ENCODE measurements at regions not wholly inside any gene's neighbourhood (a gene's known extent, or its start where the extent isn't known, plus 50 kb on each side); places are given as distances from the start of the nearest gene placed in this dataset.
A peak's percentile ranks its signal among the peaks of the same experiment; 100 is the strongest.

DNA sequence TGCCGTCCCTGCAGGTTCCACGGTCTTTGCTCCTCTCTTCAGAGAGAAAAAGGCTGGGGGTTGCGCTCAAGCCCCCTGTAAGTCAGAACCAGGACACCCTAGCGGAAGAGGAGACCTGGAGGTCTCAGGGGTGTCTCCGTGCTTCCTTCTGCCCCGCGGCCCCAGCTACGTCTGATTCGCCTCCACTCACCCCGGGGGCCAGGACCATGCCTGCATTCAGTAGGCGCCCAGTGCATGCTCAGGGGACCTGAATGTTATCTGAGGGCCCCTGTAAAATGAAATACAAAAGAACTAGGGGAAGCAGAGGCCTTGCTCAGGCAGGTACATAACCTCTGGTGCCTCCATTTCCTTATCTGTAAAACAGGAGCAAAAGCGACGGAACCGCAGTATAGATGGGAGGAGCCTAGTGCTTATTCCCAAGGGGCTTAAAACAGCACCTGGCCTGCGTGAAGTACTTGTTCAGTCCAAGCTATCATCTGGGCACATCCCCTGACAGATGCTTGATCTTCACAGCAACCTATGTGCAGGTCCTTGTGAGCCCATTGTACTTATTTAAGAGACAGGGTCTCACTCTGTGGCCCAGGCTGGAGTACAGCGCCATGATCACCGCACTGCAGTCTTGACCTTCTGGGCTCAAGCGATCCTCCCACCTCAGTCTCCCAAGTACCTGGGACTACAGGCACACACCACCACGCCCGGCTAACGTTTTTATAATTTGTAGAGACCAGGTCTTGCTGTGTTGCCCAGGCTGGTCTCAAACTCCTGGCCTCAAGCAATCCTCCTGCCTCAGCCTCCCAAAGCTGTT is 110.3 kb upstream of the NCOR2 start:
- Histone ChIP-seq H3K9me3 (replicated peaks) (no peaks in the 10 kb centered on the region), H3K27me3 (ENCODE audit: low read depth) (no peaks in the 10 kb centered on the region), H3K36me3 (no peaks in the 10 kb centered on the region), H3K27ac (replicated peaks) (no peak overlapping the region), H3K4me3 (no peak overlapping the region), H3K4me1 (peaks cover 54% of the 10 kb centered on the region)
- intact Hi-C loops (cut with micrococcal nuclease), result no loop called here
- TF ChIP-seq, protein P1, sequence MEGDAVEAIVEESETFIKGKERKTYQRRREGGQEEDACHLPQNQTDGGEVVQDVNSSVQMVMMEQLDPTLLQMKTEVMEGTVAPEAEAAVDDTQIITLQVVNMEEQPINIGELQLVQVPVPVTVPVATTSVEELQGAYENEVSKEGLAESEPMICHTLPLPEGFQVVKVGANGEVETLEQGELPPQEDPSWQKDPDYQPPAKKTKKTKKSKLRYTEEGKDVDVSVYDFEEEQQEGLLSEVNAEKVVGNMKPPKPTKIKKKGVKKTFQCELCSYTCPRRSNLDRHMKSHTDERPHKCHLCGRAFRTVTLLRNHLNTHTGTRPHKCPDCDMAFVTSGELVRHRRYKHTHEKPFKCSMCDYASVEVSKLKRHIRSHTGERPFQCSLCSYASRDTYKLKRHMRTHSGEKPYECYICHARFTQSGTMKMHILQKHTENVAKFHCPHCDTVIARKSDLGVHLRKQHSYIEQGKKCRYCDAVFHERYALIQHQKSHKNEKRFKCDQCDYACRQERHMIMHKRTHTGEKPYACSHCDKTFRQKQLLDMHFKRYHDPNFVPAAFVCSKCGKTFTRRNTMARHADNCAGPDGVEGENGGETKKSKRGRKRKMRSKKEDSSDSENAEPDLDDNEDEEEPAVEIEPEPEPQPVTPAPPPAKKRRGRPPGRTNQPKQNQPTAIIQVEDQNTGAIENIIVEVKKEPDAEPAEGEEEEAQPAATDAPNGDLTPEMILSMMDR (IDR thresholded peaks at IDR 0.05; ENCODE audit: borderline replicate concordance), result no peak
- no peak for DNase-seq

DNA sequence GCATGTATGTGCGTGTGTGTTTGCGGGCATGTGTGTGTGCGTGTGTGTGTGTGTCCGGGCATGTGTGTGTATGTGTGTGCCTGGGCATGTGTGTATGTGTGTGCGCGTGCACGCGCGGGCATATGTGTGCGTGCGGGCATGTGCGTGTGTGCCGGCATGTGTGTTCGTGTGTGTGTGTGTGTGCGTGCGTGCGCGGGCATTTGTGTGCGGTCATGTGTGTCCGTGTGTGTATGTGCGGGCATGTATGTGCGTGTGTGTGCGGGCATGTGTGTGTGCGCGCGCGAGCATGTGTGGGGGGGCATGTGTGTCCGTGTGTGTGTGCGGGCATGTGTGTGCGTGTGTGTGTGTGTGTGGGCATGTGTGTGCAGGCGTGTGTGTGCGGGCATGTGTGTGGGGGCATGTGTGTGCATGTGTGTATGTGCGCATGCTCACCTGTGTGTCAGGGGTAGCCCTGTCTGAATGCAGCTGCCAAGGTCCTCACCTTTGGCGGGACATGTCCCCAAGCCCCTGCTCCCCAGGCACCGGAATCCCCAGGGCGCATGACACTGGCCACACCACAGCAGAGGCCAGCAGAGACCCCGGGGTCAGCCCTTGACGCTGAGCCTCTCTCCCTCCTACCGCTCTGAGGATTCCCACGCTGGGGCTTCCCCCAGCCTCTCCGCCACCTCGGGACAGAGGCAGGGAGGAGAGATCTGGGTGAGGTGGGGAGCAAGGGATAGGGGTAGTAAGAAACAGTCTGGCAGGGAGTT is 109.5 kb upstream of the NCOR2 start:
- intact Hi-C loops (cut with micrococcal nuclease), result no loop called here
- no peak for DNase-seq
- H3K4me3 ChIP-seq, result no peak overlapping the region
- TF ChIP-seq, protein P1 (IDR thresholded peaks at IDR 0.05; ENCODE audit: borderline replicate concordance), result no peak
- peaks cover 45% of the 10 kb centered on the region for H3K4me1 ChIP-seq
- H3K9me3 ChIP-seq (replicated peaks), result no peaks in the 10 kb centered on the region
- no peaks in the 10 kb centered on the region for H3K27me3 ChIP-seq (ENCODE audit: low read depth)
- H3K27ac ChIP-seq (replicated peaks), result no peak overlapping the region
- no peaks in the 10 kb centered on the region for H3K36me3 ChIP-seq

- Histone ChIP-seq H3K4me1 (peaks cover 37% of the 10 kb centered on the region), H3K27me3 (ENCODE audit: low read depth) (no peaks in the 10 kb centered on the region), H3K9me3 (replicated peaks) (no peaks in the 10 kb centered on the region), H3K36me3 (no peaks in the 10 kb centered on the region), H3K27ac (replicated peaks) (peak overlapping the region; percentile 59), H3K4me3 (peak overlapping the region; percentile 15)
- DNase-seq, result no peak
- intact Hi-C loops (cut with micrococcal nuclease), result no loop called here
- TF ChIP-seq, protein P1 (IDR thresholded peaks at IDR 0.05; ENCODE audit: borderline replicate concordance), result no peak
Measured at GRCh38 chr12:124675881-124676713, 108.7 kb upstream of the NCOR2 start.

GRCh38 chr12:124674937-124675336 is 107.5 kb upstream of the NCOR2 start:
- H3K36me3 ChIP-seq, result no peaks in the 10 kb centered on the region
- peaks cover 26% of the 10 kb centered on the region for H3K4me1 ChIP-seq
- TF ChIP-seq, protein P1 (IDR thresholded peaks at IDR 0.05; ENCODE audit: borderline replicate concordance), result no peak
- no peaks in the 10 kb centered on the region for H3K27me3 ChIP-seq (ENCODE audit: low read depth)
- H3K9me3 ChIP-seq (replicated peaks), result peaks cover 4% of the 10 kb centered on the region
- intact Hi-C loops (cut with micrococcal nuclease), result no loop called here
- H3K4me3 ChIP-seq, result no peak overlapping the region
- DNase-seq, result no peak
- H3K27ac ChIP-seq (replicated peaks), result no peak overlapping the region
